Astrocyte of the cerebellum (primary cell): ENCODE measurements at regions not wholly inside any gene's neighbourhood (a gene's known extent, or its start where the extent isn't known, plus 50 kb on each side); places are given as distances from the start of the nearest gene placed in this dataset.
"Not testable (repeated sequence)": the region's sequence is repeated elsewhere in the genome, so short reads cannot be mapped to it uniquely, and the experiment has no call there.

Source experiments
- DNase-seq: peaks from one replicate; pipeline ENCODE4 v3.0.0-alpha.2; 2011; ENCODE audit warnings: low read depth
- H3K4me3 ChIP-seq: 2 replicates; pipeline ENCODE4 v1.5.1; 2011; ENCODE audit warnings: mild to moderate bottlenecking, low read depth, low read length, moderate library complexity
- CTCF ChIP-seq: IDR thresholded peaks from 2 replicates; pipeline ENCODE4 v1.5.1; 2012; ENCODE audit warnings: low read length, low read depth, moderate library complexity, mild to moderate bottlenecking; ENCODE audit errors: missing control alignments
- in situ Hi-C: cut with HindIII; loops from 2 replicates; pipeline ENCODE4 v1.10.0; 2017; ENCODE audit warnings: low sequenced_read_pairs

DNA sequence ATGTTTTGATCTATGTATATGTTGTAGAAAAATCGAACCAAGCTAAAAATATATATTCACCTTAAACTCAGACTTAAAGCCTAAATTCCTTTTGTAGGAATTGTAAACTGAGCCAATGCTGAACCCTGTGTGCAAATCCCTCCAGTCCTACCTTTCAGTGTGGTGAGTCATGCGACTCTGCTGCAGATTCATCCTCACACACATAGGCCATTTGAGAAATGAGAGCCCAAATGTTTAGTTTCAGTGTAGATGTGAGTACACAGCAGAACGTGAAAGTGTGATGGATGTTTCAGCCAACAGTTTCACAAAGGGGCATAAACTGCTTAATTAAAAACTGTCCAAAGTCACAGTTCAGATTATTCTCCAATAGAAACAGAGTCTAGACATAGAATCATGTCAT, 193.2 kb downstream of the CDH19 start:
- no peak overlapping the region for H3K4me3 ChIP-seq
- no peak for TF ChIP-seq CTCF
- in situ Hi-C loops: no loop called here
- DNase-seq: no peak

DNA sequence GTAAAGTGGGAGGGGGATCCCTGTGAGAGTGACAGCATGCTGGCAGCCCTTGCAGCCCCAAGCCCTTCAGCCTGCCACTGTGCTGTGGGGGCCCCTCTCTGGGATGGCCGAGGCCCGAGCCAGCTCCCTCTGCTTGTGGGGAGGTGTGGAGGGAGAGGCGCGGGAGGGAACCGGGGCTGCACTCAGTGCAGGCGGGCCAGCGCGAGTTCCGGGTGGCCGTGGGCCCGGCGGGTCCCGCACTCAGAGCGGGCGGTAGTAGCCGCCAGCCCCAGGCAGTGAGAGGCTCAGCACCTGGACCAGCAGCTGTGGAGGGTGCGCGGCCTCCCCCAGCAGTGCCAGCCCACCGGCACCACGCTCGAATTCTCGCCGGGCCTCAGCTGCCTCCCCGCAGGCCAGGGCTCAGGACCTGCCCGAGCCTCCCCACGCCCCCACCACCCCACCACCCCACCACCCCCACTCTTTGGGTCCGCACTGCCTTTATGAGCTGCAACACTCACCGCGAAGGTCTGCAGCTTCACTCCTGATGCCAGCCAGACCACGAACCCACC, 208.1 kb downstream of the CDH19 start:
- TF ChIP-seq CTCF: no peak
- H3K4me3 ChIP-seq: no peak overlapping the region
- in situ Hi-C loops: no loop called here
- no peak for DNase-seq

DNA sequence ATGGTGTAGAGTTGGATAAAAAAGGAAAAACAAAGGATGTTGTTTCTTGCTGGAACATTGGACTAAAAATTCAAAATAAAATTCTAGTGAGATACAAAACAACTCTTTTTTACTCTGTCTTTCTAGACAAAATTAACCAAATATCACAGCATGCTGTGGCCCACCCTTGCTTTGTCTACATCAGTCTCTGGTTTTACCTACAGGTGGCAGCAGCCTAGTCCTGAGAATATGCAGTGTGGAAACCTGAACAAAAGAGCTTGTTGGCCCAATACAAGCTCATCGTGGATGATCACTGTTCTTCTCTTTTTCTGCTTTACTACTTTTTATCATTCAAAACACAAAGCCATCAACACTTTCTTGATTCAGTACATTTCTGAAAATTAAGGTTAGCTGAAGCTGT, 210.4 kb downstream of the CDH19 start:
- H3K4me3 ChIP-seq: no peak overlapping the region
- in situ Hi-C loops: no loop called here
- no peak for TF ChIP-seq CTCF
- DNase-seq: no peak

DNA sequence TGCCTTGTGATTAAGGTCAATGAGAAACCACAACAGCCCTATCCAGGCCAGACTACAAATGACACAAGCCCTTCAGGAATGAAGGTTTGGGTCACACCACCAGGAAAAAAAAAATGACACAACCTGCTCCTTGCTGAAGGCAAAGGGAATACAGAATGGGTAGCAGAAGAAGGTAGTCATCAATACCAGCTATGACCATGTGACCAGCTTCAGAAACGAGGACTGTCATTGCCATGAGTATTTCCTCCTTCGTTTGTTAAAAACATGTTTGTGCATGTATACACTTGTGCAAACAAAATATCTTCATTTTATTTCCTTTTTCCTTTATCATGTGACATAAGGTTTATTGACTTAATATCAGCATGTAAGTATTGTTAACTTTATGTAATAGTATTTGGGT, 226.6 kb downstream of the CDH19 start:
- H3K4me3 ChIP-seq: no peak overlapping the region
- no peak for TF ChIP-seq CTCF
- in situ Hi-C loops: no loop called here
- DNase-seq: no peak

- H3K4me3 ChIP-seq, DNase-seq, in situ Hi-C loops: not testable (repeated sequence)
These were observed 228.5 kb downstream of the CDH19 start for GRCh38 chr18:66375391-66375790.

DNA sequence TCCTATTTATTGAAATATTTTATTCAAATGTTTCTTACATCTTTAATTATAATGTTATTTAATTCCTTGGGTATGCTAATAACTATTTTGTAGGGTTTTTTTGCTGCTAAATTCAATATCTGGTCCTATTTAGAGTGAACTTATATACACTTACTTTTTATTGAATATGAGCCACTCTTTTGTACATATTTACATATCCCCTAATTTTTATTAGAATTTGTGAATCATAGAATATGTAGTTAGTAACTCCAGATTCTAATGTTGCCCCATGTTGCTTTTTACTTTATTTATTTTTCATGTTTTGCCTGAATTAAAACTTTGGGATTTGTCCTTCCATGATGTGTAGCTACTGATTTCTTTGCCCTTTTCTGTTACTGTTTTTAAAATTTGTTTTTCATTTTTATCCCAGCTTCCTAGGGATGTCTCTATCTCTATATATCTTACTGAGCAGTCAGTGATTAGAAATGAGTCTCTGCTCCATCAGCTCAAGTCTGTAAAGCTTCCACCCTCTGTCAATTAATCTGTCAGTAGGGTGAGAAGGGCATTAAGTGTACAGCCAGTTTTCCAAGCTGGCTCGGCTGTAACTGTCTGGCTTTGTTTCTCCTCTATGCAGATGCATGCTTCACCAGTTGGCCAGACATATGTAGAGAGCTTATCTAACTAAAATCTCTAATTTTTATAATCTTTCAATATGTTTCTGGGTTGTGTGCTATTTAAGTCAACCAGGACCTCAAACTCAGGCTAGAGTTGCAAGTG, 256.9 kb downstream of the CDH19 start:
- DNase-seq: no peak
- no peak for TF ChIP-seq CTCF
- in situ Hi-C loops: no loop called here
- H3K4me3 ChIP-seq: no peak overlapping the region

GRCh38 chr18:66344227-66344626, 259.7 kb downstream of the CDH19 start:
- TF ChIP-seq CTCF: no peak
- in situ Hi-C loops: no loop called here
- DNase-seq: no peak
- no peak overlapping the region for H3K4me3 ChIP-seq
